ENCODE measurements at regions not wholly inside any gene's neighbourhood (a gene's known extent, or its start where the extent isn't known, plus 50 kb on each side); places are given as distances from the start of the nearest gene placed in this dataset.

DNA sequence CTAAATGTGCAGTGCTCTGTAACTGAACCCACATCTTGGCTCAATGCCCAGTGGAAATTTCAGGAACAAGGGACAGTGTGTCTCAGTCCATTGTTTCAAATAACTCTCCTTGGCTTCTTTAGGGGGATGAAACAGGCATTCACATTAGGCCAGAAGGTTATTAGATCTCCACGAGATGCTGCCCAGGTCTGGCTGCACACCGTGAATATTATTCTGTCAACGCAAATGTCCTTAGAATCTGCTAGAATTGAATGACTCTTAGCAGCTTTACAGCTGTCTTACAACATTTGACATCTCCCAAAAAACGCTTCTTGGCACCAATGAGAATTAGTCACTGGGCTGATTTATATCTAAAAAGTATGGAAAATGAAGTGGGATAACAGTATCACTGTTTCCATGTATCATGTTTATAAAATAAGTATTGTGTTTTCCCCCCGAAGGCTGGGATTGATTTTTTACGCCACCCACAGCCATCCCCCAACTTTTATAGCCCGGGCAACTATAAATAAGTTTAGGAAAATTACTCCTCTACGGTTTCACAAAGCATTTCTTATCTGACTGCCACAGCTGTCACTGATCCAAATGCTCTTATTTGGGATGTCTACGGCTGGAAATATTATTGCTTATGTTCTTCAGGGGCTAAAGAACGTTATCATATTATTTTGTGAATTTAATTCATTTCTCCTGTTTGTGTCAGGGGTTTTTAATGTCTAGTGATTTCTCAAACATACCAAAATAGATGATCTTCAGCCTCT is 559.7 kb upstream of the FAT1 start:
- TF ChIP-seq, protein P1, sequence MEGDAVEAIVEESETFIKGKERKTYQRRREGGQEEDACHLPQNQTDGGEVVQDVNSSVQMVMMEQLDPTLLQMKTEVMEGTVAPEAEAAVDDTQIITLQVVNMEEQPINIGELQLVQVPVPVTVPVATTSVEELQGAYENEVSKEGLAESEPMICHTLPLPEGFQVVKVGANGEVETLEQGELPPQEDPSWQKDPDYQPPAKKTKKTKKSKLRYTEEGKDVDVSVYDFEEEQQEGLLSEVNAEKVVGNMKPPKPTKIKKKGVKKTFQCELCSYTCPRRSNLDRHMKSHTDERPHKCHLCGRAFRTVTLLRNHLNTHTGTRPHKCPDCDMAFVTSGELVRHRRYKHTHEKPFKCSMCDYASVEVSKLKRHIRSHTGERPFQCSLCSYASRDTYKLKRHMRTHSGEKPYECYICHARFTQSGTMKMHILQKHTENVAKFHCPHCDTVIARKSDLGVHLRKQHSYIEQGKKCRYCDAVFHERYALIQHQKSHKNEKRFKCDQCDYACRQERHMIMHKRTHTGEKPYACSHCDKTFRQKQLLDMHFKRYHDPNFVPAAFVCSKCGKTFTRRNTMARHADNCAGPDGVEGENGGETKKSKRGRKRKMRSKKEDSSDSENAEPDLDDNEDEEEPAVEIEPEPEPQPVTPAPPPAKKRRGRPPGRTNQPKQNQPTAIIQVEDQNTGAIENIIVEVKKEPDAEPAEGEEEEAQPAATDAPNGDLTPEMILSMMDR (IDR thresholded peaks at IDR 0.05) = no peak
- TF ChIP-seq POLR2A (IDR thresholded peaks at IDR 0.05) = no peak

All from body of pancreas (tissue), 4 donors.